Astrocyte (in vitro differentiated cells and primary cell): ENCODE measurements at regions not wholly inside any gene's neighbourhood (a gene's known extent, or its start where the extent isn't known, plus 50 kb on each side); places are given as distances from the start of the nearest gene placed in this dataset.
"Not testable (repeated sequence)": the region's sequence is repeated elsewhere in the genome, so short reads cannot be mapped to it uniquely, and the experiment has no call there.

Experiments
- DNase-seq: peaks from one replicate; pipeline ENCODE4 v3.0.0-alpha.2; 2010; ENCODE audit warnings: low read depth
- FAIRE-seq: peaks from 2 replicates; lab custom pipeline; 2011; peaks lifted over from hg19 to GRCh38; lab: Jason Lieb, UNC
- H2AFZ ChIP-seq: 2 replicates; pipeline ENCODE4 v1.6.0; 2012; ENCODE audit warnings: low read depth, low read length, inconsistent platforms
- H3K27ac ChIP-seq: 2 replicates; pipeline ENCODE4 v1.5.1; 2011; ENCODE audit warnings: low read depth, low read length, inconsistent platforms
- H3K27me3 ChIP-seq: 2 replicates; pipeline ENCODE4 v1.6.0; 2011; ENCODE audit warnings: low read length, inconsistent platforms; ENCODE audit not compliant: insufficient read depth
- H3K36me3 ChIP-seq: 2 replicates; pipeline ENCODE4 v1.5.1; 2011; ENCODE audit warnings: low read length, inconsistent platforms; ENCODE audit not compliant: insufficient read depth
- H3K4me1 ChIP-seq: 2 replicates; pipeline ENCODE4 v1.5.1; 2011; ENCODE audit warnings: low read length, inconsistent platforms; ENCODE audit not compliant: insufficient read depth
- H3K4me2 ChIP-seq: 2 replicates; pipeline ENCODE4 v1.6.0; 2012; ENCODE audit warnings: low read length, inconsistent platforms
- H3K4me3 ChIP-seq: 2 replicates; pipeline ENCODE4 v1.5.1; 2011; ENCODE audit warnings: low read depth, mild to moderate bottlenecking, low read length, inconsistent platforms; ENCODE audit not compliant: insufficient read depth
- H3K79me2 ChIP-seq: 2 replicates; pipeline ENCODE4 v1.6.0; 2012; ENCODE audit warnings: mild to moderate bottlenecking, low read length, inconsistent platforms; ENCODE audit not compliant: insufficient read depth
- H3K9ac ChIP-seq: 2 replicates; pipeline ENCODE4 v1.6.0; 2012; ENCODE audit warnings: mild to moderate bottlenecking, low read length, inconsistent platforms
- H3K9me3 ChIP-seq: 2 replicates; pipeline ENCODE4 v1.5.1; 2012; ENCODE audit warnings: low read depth, mild to moderate bottlenecking, low read length, inconsistent platforms; ENCODE audit not compliant: insufficient read depth
- H4K20me1 ChIP-seq: 2 replicates; pipeline ENCODE4 v1.6.0; 2012; ENCODE audit warnings: low read length, inconsistent platforms; ENCODE audit not compliant: insufficient read depth
- H3K27ac Mint-ChIP-seq: one replicate; pipeline ENCODE4 v1.8.0; 2021; ENCODE audit warnings: mild to moderate bottlenecking, mixed read lengths; ENCODE audit not compliant: unreplicated experiment
- H3K27me3 Mint-ChIP-seq: one replicate; pipeline ENCODE4 v1.8.0; 2021; ENCODE audit warnings: low read depth, mixed read lengths; ENCODE audit not compliant: unreplicated experiment
- H3K36me3 Mint-ChIP-seq: one replicate; pipeline ENCODE4 v1.8.0; 2021; ENCODE audit warnings: low read depth, mixed read lengths; ENCODE audit not compliant: unreplicated experiment
- H3K4me1 Mint-ChIP-seq: one replicate; pipeline ENCODE4 v1.8.0; 2021; ENCODE audit warnings: low read depth, mixed read lengths; ENCODE audit not compliant: unreplicated experiment
- H3K4me3 Mint-ChIP-seq: one replicate; pipeline ENCODE4 v1.8.0; 2021; ENCODE audit warnings: mild to moderate bottlenecking, moderate library complexity, mixed read lengths; ENCODE audit not compliant: unreplicated experiment
- H3K9me3 Mint-ChIP-seq: one replicate; pipeline ENCODE4 v1.8.0; 2021; ENCODE audit warnings: mild to moderate bottlenecking, mixed read lengths; ENCODE audit not compliant: unreplicated experiment

DNA sequence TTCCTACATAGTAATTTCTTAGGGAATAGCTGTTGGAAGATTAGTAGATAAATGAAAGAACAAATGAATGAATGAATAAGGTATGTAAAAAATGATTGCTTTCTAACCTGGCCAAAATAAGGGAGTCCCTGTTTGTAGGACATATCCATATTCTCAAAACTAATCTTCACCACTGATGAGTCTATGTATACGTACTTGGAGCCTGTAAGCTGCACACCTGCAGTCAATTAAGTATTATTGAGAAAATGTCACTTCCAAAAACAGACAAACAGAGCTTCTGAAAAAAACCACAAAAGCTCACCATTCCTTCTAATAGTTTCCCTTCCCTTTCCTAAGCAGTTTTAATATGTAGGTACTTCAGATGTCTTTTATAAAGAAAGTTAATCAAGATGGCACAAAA, 109.4 kb downstream of the DDX11 start:
- not testable (repeated sequence) for H3K4me3 ChIP-seq, H2AFZ ChIP-seq, H3K4me3 Mint-ChIP-seq, H3K36me3 Mint-ChIP-seq, H3K27ac Mint-ChIP-seq, H3K27ac ChIP-seq, H3K9me3 Mint-ChIP-seq, H4K20me1 ChIP-seq, H3K27me3 ChIP-seq, H3K4me1 Mint-ChIP-seq, H3K36me3 ChIP-seq, FAIRE-seq, H3K9me3 ChIP-seq, DNase-seq, H3K79me2 ChIP-seq, H3K4me1 ChIP-seq, H3K4me2 ChIP-seq, H3K9ac ChIP-seq, H3K27me3 Mint-ChIP-seq

DNA sequence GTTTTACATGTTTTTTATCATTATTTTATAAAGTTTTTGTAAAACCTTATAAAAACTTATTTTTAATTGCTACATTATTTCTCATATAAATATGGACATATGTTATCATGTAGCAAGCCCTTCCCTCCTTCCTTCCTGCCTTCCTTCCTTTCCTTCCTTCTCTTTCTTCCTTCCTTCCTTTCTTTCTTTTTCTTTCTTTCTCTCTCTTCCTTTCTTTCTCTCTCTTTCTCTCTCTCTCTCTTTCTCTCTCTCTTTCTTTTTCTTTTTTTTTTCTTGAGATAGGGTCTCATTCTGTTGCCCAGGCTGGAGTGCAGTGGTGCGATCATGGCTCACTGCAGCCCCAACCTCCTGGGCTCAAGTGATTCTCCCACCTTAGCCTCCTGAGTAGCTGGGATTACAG, 110.2 kb downstream of the DDX11 start:
- H4K20me1 ChIP-seq, H3K4me1 Mint-ChIP-seq, FAIRE-seq, H3K79me2 ChIP-seq, H3K27me3 Mint-ChIP-seq, H2AFZ ChIP-seq, H3K9me3 ChIP-seq, H3K27me3 ChIP-seq, DNase-seq, H3K4me1 ChIP-seq, H3K4me2 ChIP-seq, H3K9me3 Mint-ChIP-seq, H3K36me3 Mint-ChIP-seq, H3K9ac ChIP-seq, H3K36me3 ChIP-seq, H3K4me3 ChIP-seq, H3K4me3 Mint-ChIP-seq, H3K27ac Mint-ChIP-seq, H3K27ac ChIP-seq: not testable (repeated sequence)

DNA sequence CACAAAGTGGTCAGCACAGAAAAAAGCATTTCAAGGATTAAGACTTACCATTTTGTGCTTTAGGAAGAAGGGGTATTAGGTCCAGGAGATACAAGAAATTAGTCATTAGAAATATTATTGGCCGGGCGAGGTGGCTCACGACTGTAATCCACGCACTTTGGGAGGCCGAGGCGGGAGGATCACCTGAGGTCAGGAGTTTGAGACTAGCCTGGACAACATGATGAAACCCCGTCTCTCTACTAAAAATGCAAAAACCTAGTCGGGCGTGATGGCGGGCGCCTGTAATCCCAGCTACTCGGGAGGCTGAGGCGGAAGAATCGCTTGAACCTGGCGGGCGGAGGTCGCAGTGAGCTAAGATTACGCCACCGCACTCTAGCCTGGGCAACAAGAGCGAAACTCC, 111.0 kb downstream of the DDX11 start:
- not testable (repeated sequence) for H3K79me2 ChIP-seq, H3K36me3 ChIP-seq, H3K27me3 ChIP-seq, H3K27ac ChIP-seq, H3K4me2 ChIP-seq, H4K20me1 ChIP-seq, H3K4me3 ChIP-seq, H3K27me3 Mint-ChIP-seq, H3K36me3 Mint-ChIP-seq, H3K27ac Mint-ChIP-seq, DNase-seq, H2AFZ ChIP-seq, H3K9ac ChIP-seq, FAIRE-seq, H3K4me1 ChIP-seq, H3K9me3 Mint-ChIP-seq, H3K9me3 ChIP-seq, H3K4me3 Mint-ChIP-seq, H3K4me1 Mint-ChIP-seq

DNA sequence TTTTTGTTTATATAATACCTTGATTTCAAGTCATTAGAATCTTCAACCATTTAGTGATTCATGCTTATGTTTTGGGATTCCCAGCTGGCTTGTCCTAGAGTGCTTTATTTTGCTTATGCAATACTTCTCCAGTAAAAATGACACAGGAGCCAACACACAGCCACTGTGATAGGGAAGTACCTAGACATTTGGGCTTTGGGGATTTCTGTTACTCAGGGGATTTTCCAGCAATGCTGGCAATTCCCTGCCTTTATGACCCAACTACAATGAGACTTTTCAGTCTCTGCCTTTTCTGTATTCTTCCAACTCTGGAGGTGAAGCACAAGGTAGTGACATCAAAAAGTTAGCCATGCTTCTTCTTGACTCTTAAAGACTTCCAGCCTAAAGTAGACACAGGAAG, 119.0 kb downstream of the DDX11 start:
- not testable (repeated sequence) for H3K9ac ChIP-seq, H3K4me1 ChIP-seq, H3K27me3 Mint-ChIP-seq, H3K4me3 Mint-ChIP-seq, FAIRE-seq, H4K20me1 ChIP-seq, H3K27ac Mint-ChIP-seq, DNase-seq, H3K4me3 ChIP-seq, H3K27ac ChIP-seq, H3K9me3 ChIP-seq, H3K36me3 Mint-ChIP-seq, H3K9me3 Mint-ChIP-seq, H3K27me3 ChIP-seq, H3K36me3 ChIP-seq, H3K79me2 ChIP-seq, H3K4me1 Mint-ChIP-seq, H2AFZ ChIP-seq, H3K4me2 ChIP-seq

DNA sequence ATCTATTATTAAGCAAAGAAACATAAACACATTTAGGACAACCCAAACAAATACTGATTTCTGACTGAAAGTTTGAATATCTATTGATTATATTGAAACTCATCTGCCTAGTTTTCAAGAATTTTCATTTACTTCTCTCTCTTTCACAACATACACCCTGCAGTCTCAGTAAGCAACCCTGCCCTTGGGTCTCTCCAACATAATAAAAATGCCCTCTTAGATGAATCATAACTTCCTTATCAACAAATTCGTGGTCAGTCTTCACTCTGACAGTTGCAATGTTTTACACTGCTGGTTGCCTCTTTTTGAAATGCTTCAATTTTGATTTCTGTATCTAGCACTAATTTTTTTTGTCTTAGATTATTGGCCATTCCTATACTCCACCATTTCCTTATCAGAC, 122.0 kb downstream of the DDX11 start:
- H3K27me3 Mint-ChIP-seq, H3K27ac Mint-ChIP-seq, H3K36me3 Mint-ChIP-seq, H3K36me3 ChIP-seq, H3K4me3 ChIP-seq, H3K27ac ChIP-seq, FAIRE-seq, DNase-seq, H3K9ac ChIP-seq, H3K4me1 ChIP-seq, H3K4me3 Mint-ChIP-seq, H3K4me1 Mint-ChIP-seq, H3K9me3 ChIP-seq, H3K4me2 ChIP-seq, H3K27me3 ChIP-seq, H3K79me2 ChIP-seq, H2AFZ ChIP-seq, H4K20me1 ChIP-seq, H3K9me3 Mint-ChIP-seq: not testable (repeated sequence)

DNA sequence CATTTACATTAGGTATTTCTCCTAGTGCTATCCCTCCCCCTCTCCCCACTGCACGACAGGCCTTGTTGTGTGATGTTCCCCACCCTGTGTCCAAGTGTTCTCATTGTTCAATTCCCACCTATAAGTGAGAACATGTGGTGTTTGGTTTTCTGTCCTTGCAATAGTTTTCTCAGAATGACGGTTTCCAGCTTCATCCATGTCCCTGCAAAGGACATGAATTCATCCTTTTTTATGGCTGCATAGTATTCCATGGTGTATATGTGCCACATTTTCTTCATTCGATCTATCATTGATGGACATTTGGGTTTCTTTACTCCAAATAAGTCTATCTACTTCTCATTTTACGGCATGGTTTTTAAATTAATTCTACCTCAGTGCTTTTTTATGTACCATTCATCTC, 125.8 kb downstream of the DDX11 start:
- H3K27ac ChIP-seq, DNase-seq, H3K4me1 Mint-ChIP-seq, H3K4me3 Mint-ChIP-seq, H3K4me1 ChIP-seq, H3K27me3 ChIP-seq, H3K4me3 ChIP-seq, H3K27ac Mint-ChIP-seq, H3K79me2 ChIP-seq, H4K20me1 ChIP-seq, H3K36me3 ChIP-seq, H3K4me2 ChIP-seq, H3K9ac ChIP-seq, H3K9me3 Mint-ChIP-seq, H3K27me3 Mint-ChIP-seq, H3K36me3 Mint-ChIP-seq, H2AFZ ChIP-seq, H3K9me3 ChIP-seq, FAIRE-seq: not testable (repeated sequence)
